Natural killer cell treated with Interleukin-12 subunit alpha and Interleukin-12 subunit beta and Interleukin-15 and Interleukin-18, amount 100 ng/mL, for 72 hours (primary cell): ENCODE measurements at regions not wholly inside any gene's neighbourhood (a gene's known extent, or its start where the extent isn't known, plus 50 kb on each side); places are given as distances from the start of the nearest gene placed in this dataset.

ENCODE experiments used
- ATAC-seq, 2 donors: fragments of 150-1000 bp; cut with Tn5 transposase in 1 of 2; sonication (Bioruptor Pico), chemical (Tn5 transposase) in 1 of 2; 2 replicates each; pipeline ENCODE4 v1.10.0; 2021
- DNase-seq: peaks from one replicate; pipeline ENCODE4 v3.0.0; 2022; ENCODE audit warnings: low spot score
- H3K27ac Mint-ChIP-seq, 2 donors: 1 replicate in 1 of 2; 2 replicates in 1 of 2; pipeline ENCODE4 v1.8.0; 2022; ENCODE audit warnings: mixed read lengths in 2 of 2, mild to moderate bottlenecking in 1 of 2, moderate library complexity in 1 of 2
- H3K27me3 Mint-ChIP-seq, 2 donors: 1 replicate in 1 of 2; 2 replicates in 1 of 2; pipeline ENCODE4 v1.8.0; 2022; ENCODE audit warnings: mixed read lengths in 2 of 2
- H3K36me3 Mint-ChIP-seq: one replicate; pipeline ENCODE4 v1.8.0; 2022; ENCODE audit warnings: mixed read lengths
- H3K4me1 Mint-ChIP-seq, 2 donors: 1 replicate in 1 of 2; 2 replicates in 1 of 2; pipeline ENCODE4 v1.8.0; 2022; ENCODE audit warnings: low read depth in 2 of 2, mixed read lengths in 2 of 2, mild to moderate bottlenecking in 1 of 2
- H3K4me3 Mint-ChIP-seq: one replicate; pipeline ENCODE4 v1.8.0; 2022; ENCODE audit warnings: mixed read lengths
- H3K9me3 Mint-ChIP-seq: 2 replicates; pipeline ENCODE4 v1.8.0; 2022; ENCODE audit warnings: mixed read lengths

DNA sequence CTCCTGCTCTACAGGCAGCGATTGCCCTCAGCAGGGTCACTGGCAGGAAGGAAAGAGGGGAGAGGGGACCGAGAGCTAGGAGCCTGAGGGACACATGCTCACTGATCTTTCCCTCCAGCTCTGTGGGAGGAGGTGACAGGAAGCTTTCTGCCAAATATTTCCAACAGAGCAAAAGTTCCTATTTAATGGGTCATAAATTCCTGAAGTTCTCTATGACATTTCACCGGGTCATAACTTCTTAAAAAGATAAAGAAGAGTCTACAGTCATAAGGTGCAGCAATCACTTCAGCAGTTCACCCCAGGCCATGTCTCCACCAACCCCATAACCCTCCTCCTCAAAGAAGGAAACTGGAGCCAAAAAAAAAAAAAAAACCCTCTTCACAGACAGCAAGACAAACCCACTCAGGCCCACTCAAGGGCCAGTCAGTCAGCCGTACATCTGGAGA lies 481.1 kb downstream of the NR2F1-AS1 start:
- Mint-ChIP-seq H3K27ac (no peak overlapping the region), H3K27me3 (no peaks in the 10 kb centered on the region), H3K36me3 (no peaks in the 10 kb centered on the region), H3K4me1 (no peaks in the 10 kb centered on the region), H3K4me3 (no peak overlapping the region), H3K9me3 (peaks cover 14% of the 10 kb centered on the region)
- DNase-seq, result no peak
- no peak for ATAC-seq

DNA sequence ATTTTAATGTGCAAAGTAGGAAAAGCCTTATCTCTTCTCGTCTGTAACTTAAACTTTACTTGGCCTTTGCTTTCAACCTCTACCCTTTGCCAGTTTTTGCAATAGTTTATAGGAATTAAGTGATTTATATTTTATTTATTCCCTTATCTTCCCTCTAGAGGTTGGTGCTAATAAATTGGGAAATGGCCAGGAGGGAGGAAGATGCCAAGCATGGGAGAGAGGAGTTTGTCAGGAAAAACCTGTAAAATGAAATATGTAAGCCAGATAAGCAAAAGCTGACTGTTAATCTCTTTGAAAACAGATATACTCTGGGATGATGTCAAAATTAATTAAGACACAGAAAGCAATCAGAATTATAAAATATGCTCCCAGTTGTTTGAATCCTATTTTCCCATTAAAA lies 484.5 kb downstream of the NR2F1-AS1 start:
- H3K4me3 Mint-ChIP-seq, result no peak overlapping the region
- peaks cover 20% of the 10 kb centered on the region for H3K9me3 Mint-ChIP-seq
- no peaks in the 10 kb centered on the region for H3K36me3 Mint-ChIP-seq
- H3K27me3 Mint-ChIP-seq, result no peaks in the 10 kb centered on the region
- no peaks in the 10 kb centered on the region for H3K4me1 Mint-ChIP-seq
- no peak for ATAC-seq
- no peak overlapping the region for H3K27ac Mint-ChIP-seq
- no peak for DNase-seq

DNA sequence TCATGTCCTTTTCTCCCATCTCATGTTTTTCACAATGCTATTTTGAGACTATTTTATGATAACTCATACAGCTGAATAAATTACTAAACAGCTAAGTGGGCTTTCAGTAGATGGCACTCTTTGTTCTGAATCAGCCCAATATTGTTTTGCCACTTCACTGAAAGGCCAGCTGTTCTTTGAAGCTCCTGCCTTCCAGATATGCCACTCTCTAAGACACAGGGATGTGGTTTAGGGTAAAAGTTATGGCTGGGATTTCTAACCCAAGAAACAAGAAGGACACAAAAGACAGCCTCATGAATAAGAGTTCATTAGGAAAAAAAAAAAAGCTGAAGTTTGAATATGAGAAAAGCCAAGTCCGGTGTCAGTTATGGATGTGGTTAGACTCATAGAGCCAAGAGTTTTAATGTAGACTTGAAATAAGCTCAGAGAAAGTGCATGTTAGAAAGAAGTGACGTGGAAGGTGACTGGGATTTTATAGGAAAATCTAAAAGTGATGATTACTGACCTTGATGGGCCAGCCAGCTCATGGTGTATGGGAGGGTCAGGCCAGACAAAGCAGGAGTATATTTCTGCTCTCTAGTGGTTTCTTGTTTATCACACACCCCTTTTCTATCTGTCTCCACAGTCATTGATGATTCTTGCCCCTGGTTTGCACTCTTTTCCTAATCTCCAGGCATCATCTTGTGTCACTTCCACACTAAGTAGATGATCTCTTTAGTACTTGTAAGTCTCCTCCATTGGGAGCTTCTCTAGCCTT lies 488.5 kb downstream of the NR2F1-AS1 start:
- Mint-ChIP-seq H3K27ac (no peak overlapping the region), H3K4me1 (no peaks in the 10 kb centered on the region), H3K36me3 (no peaks in the 10 kb centered on the region), H3K9me3 (peaks cover 17% of the 10 kb centered on the region), H3K27me3 (no peaks in the 10 kb centered on the region), H3K4me3 (no peak overlapping the region)
- ATAC-seq (no peak), DNase-seq (no peak)

DNA sequence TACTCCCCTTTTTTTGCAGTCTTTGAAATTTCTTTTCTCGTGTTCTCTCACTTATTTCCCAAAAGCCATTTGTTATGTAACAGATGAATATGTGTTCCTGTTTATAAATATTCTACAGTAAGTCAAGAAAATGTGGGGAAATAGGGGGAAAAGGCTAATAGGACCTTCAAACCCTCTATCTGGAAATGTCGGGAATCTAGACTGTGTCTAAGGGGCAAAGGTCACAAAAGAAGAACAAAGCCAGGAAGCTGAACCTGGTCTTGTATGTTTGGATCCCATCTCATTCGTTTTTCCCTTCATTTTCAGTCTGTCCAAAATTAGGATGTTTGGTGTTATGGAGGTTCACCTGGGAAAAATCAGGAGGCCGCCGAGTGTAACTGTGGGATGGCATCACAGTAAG lies 490.3 kb downstream of the NR2F1-AS1 start:
- Mint-ChIP-seq H3K27ac (no peak overlapping the region), H3K9me3 (peaks cover 17% of the 10 kb centered on the region), H3K36me3 (no peaks in the 10 kb centered on the region), H3K4me3 (no peak overlapping the region), H3K27me3 (no peaks in the 10 kb centered on the region), H3K4me1 (no peaks in the 10 kb centered on the region)
- DNase-seq (no peak), ATAC-seq (no peak)

DNA sequence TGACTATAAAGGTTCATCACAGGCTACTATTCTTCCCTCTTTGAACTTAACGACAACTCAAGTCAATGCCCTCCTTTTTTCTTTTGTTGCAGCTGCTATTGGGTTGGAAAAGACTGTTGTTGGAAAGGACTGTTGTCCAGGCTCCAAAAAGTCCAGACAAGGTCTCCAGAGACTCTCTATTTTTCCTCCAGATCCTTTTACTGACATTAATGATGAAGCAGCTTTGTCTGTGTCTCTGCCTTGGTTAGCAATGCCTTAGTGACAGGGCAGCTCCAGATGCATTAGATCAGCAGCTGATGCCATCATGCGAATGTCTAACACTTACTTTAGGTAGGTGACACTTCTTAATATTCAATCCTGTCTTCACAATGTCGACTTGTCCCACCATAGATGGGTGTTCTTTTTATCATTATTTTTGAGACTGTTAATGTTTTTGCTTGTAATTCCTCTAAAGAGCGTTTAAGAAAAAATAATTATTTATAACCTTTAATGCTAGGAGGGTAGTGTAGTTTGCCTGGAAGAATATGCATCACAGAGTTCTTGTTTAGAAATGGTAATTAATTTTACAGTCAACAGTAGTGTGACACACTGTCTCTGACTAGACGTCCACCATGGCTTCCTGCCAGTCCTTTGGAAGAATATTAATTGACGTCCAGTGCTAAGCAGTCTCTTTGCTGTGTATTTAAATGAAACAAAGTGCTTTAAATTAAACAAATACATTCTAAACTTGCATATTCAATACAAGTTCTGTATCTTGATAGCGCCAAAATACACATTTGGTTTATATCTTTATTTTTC lies 492.2 kb downstream of the NR2F1-AS1 start:
- Mint-ChIP-seq H3K4me3 (no peak overlapping the region), H3K4me1 (no peaks in the 10 kb centered on the region), H3K36me3 (no peaks in the 10 kb centered on the region), H3K27ac (no peak overlapping the region), H3K27me3 (no peaks in the 10 kb centered on the region), H3K9me3 (peaks cover 17% of the 10 kb centered on the region)
- ATAC-seq (no peak), DNase-seq (no peak)

DNA sequence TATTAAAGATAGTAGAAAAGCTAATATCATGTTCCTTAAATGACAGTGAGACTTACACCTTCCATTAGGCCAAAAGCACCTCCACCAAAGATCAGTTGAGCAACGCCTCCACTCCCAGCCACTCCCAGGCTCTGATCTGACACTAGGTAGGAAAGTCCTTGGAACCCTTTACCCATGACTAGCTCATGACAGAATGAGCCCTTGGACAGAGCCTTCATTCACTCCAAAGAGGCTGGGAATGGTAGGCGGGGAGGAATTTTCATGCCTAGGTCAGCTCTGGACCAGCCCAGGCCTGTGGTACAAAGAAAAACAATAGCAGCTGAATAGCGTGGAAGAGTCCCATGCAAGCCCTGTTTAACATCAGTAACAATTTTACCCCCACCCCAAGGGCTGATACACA lies 493.7 kb downstream of the NR2F1-AS1 start:
- ATAC-seq (no peak), DNase-seq (no peak)
- Mint-ChIP-seq H3K4me1 (no peaks in the 10 kb centered on the region), H3K4me3 (no peak overlapping the region), H3K36me3 (no peaks in the 10 kb centered on the region), H3K27me3 (no peaks in the 10 kb centered on the region), H3K27ac (no peak overlapping the region), H3K9me3 (peaks cover 8% of the 10 kb centered on the region)

DNA sequence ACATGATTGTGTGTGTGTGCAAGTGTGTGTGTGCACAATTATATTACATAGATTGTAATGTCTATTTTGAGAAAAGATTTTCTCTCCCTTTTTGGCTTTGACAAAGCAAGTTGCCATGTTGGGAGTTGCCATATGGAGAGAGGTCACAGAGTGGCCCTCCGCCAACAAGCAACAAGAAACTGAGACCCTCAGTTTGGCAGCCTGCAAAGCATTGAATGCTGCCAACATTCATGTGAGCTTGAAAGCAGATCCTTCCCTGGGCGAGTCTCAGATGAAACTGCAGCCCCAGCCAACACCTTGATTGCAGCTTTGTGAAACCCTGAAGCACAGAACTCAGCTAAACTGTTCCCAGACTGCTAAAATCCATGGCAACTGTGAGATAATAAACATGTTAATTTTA lies 498.0 kb downstream of the NR2F1-AS1 start:
- no peak overlapping the region for H3K4me3 Mint-ChIP-seq
- peaks cover 4% of the 10 kb centered on the region for H3K9me3 Mint-ChIP-seq
- no peaks in the 10 kb centered on the region for H3K36me3 Mint-ChIP-seq
- DNase-seq (no peak), ATAC-seq (no peak)
- no peaks in the 10 kb centered on the region for H3K27me3 Mint-ChIP-seq
- H3K4me1 Mint-ChIP-seq, result no peaks in the 10 kb centered on the region
- H3K27ac Mint-ChIP-seq, result no peak overlapping the region

DNA sequence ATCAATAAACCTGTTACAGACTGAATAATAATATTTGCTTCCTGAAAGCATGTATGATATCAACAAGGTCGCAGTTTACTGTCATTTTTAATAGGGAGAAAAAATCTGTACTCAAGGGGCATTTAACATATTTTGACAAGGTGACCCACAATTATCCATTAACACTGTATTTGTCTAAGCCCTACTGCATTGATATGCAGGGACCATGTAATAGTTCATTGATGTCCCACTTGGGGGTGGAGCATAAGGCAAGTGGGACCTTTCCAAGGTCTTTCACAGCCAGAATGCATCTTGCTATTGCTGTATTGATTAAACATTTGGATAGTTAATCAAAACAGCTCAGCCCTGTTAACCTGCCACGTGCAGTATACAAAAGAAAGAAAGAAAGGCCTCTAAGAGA lies 502.0 kb downstream of the NR2F1-AS1 start:
- Mint-ChIP-seq H3K36me3 (no peaks in the 10 kb centered on the region), H3K27me3 (no peaks in the 10 kb centered on the region), H3K27ac (no peak overlapping the region), H3K9me3 (no peaks in the 10 kb centered on the region), H3K4me3 (no peak overlapping the region), H3K4me1 (no peaks in the 10 kb centered on the region)
- ATAC-seq, result no peak
- DNase-seq, result no peak

DNA sequence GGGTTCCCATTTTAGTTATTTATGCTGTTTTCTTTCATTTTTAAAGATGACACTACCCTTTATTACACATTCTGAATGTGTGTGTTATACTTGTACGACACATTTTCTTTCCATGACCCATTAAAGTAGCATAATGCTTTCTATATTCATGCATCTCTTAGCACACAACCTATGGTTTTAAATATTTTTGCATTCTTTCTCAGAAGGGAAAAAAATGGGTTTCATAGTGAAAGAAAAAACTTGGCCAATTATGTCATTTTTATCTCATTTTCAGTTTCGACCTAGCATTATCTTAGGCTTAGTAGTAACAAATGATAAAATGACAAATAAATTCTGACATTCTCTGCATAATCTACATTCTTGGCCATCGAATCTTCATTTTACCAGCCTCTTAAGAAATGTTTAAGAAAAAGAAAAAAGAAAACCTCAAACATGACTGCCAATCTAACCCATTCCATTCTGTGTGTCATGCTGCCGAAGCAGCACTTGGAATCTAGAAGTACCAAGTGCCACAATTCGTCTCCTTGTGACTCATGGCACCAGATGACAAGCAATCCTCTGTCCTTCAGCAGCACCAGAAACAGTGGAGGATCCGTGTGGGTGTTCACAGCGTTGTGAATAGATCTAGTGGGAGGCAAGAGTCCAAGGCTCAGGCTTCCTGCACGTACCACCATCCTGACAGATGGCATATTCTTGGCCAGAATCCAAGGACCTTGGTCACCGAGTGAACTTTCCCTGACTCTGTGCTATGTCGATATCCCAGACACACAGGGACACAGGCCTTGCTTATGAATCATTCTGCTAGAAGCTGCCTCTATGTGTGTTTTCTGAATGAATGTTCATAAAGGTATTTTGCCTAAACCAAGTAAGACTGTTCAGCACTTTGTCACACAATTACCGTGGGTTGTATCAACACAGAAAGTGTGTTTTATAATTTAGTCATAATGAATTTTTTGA lies 502.7 kb downstream of the NR2F1-AS1 start:
- peaks cover 1% of the 10 kb centered on the region for H3K9me3 Mint-ChIP-seq
- no peak for ATAC-seq

DNA sequence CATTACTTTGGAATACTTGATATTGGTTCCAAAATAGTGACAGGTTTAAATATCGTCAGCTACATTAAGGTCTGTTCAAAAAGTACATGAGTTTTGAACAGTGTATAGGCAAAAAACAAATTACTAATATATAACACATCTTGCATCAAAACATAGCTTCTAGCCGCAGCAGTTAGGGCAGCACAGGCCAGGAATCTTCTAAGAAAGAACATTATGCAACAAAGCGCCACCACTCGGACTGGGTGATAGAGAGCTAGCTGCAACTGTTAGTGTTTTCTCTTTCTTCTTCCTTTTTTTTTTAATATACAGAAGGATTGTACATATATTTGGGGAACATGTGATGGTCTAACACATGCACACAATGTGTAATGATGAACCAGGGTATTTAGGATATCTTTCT lies 504.5 kb downstream of the NR2F1-AS1 start:
- no peak for DNase-seq
- no peaks in the 10 kb centered on the region for H3K27me3 Mint-ChIP-seq
- peaks cover 8% of the 10 kb centered on the region for H3K9me3 Mint-ChIP-seq
- no peak overlapping the region for H3K4me3 Mint-ChIP-seq
- no peaks in the 10 kb centered on the region for H3K36me3 Mint-ChIP-seq
- no peak for ATAC-seq
- H3K27ac Mint-ChIP-seq, result no peak overlapping the region
- no peaks in the 10 kb centered on the region for H3K4me1 Mint-ChIP-seq

More for the DNA sequence above, 502.7 kb downstream of the NR2F1-AS1 start:
- Mint-ChIP-seq H3K36me3 (no peaks in the 10 kb centered on the region), H3K4me3 (no peak overlapping the region), H3K27ac (no peak overlapping the region), H3K27me3 (no peaks in the 10 kb centered on the region), H3K4me1 (no peaks in the 10 kb centered on the region)
- no peak for DNase-seq

DNA sequence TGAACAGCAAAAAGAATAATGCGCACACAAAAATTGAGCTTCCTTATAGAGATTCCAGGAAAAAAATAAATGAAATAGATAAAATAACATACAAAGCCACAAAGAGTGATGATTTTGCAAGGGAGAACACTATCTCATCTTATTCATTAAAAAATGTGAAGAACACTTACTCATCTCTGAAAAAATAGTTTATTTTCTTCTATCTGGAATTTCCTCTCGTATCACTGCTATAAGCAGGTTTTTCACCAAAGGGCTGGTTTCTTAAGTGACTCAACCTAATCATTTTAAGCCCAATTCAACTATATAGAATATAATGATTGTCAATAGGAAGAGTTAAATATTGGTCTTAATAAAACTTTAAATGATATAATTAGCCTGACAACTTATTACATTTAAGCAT lies 504.9 kb downstream of the NR2F1-AS1 start:
- no peaks in the 10 kb centered on the region for H3K27me3 Mint-ChIP-seq
- H3K36me3 Mint-ChIP-seq, result no peaks in the 10 kb centered on the region
- no peak for ATAC-seq
- peaks cover 8% of the 10 kb centered on the region for H3K9me3 Mint-ChIP-seq
- no peak for DNase-seq
- no peaks in the 10 kb centered on the region for H3K4me1 Mint-ChIP-seq
- no peak overlapping the region for H3K27ac Mint-ChIP-seq
- H3K4me3 Mint-ChIP-seq, result no peak overlapping the region

DNA sequence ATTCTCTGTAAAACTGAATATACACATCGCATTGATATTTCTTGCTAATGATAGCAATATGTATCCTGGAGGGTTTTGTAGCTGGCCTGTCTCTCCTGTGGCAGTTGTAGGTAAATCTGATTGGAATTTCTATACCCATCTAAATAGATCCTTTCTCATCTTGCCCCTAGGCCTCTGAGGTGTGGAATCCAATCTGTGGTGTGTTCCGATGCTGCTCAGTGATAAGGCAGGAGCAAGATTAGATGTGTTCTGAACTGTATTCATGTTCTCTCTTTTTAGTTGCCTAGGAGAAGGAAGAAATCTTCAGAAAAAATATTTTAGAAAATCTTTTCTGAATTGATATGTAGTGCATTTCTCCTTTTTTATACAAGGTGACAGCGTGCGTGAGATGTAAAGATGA lies 507.5 kb downstream of the NR2F1-AS1 start:
- no peak for ATAC-seq
- no peaks in the 10 kb centered on the region for H3K4me1 Mint-ChIP-seq
- H3K27me3 Mint-ChIP-seq, result no peaks in the 10 kb centered on the region
- no peak for DNase-seq
- H3K27ac Mint-ChIP-seq, result no peak overlapping the region
- H3K4me3 Mint-ChIP-seq, result no peak overlapping the region
- H3K9me3 Mint-ChIP-seq, result peaks cover 8% of the 10 kb centered on the region
- H3K36me3 Mint-ChIP-seq, result no peaks in the 10 kb centered on the region

DNA sequence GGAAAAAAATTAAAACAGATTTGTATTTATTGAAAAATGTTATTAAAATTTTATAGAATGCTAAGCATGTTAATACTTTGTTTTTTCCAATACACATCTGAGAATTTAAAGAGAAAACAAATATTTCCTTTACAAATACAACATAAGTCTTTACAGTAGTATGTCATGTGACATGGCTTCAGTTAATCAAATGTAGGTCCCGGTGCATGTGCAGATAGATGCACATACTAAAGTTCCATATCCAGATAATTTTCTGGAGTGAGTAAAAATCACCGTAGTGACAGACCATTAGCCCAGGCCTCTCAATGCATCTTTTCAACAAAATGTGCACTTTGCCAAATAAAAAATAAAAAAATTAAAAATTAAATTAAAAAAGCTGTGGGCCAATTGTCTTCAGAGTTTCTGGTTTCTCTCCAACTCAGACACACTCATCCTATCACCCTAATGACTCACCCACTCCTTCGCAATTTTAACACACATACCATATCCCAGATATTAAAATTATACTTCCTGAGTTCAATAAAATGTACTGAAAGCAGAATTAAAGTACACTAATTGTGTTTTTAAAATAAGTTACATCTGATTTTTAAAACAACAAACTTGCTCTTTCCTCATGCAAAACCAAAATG lies 508.1 kb downstream of the NR2F1-AS1 start:
- H3K27ac Mint-ChIP-seq, result no peak overlapping the region
- no peaks in the 10 kb centered on the region for H3K4me1 Mint-ChIP-seq
- H3K27me3 Mint-ChIP-seq, result no peaks in the 10 kb centered on the region
- no peak for ATAC-seq
- H3K9me3 Mint-ChIP-seq, result peaks cover 8% of the 10 kb centered on the region
- H3K4me3 Mint-ChIP-seq, result no peak overlapping the region
- no peak for DNase-seq
- H3K36me3 Mint-ChIP-seq, result no peaks in the 10 kb centered on the region
